HG03135 (cell line): ENCODE measurements at regions not wholly inside any gene's neighbourhood (a gene's known extent, or its start where the extent isn't known, plus 50 kb on each side); places are given as distances from the start of the nearest gene placed in this dataset.

Source experiments
- ATAC-seq: cut with Tn5 transposase; IDR thresholded peaks from one replicate; pipeline ENCODE4 v1.9.1; 2021; ENCODE audit warnings: mild to moderate bottlenecking, moderate library complexity; ENCODE audit not compliant: unreplicated experiment

- ATAC-seq = no peak
Observed at GRCh38 chr7:46233585-46234329, 312.7 kb upstream of the IGFBP3 start.

GRCh38 chr7:46230990-46231305, 309.9 kb upstream of the IGFBP3 start:
- ATAC-seq = no peak

- no peak for ATAC-seq
Observed at GRCh38 chr7:46230298-46230989, 309.4 kb upstream of the IGFBP3 start.

- ATAC-seq = no peak
Observed at GRCh38 chr7:46229409-46229808, 308.3 kb upstream of the IGFBP3 start.

GRCh38 chr7:46226860-46227259, 305.8 kb upstream of the IGFBP3 start:
- no peak for ATAC-seq

- no peak for ATAC-seq
Observed at GRCh38 chr7:46224363-46224762, 303.3 kb upstream of the IGFBP3 start.

- ATAC-seq = no peak
Observed at GRCh38 chr7:46220066-46220630, 299.1 kb upstream of the IGFBP3 start.

- no peak for ATAC-seq
Observed at GRCh38 chr7:46218461-46219200, 297.6 kb upstream of the IGFBP3 start.

GRCh38 chr7:46215987-46216567, 295.0 kb upstream of the IGFBP3 start:
- no peak for ATAC-seq

GRCh38 chr7:46214526-46214925, 293.5 kb upstream of the IGFBP3 start:
- no peak for ATAC-seq

GRCh38 chr7:46213154-46213537, 292.1 kb upstream of the IGFBP3 start:
- ATAC-seq = no peak

- ATAC-seq = no peak
Observed at GRCh38 chr7:46212425-46213153, 291.5 kb upstream of the IGFBP3 start.

GRCh38 chr7:46210467-46210866, 289.4 kb upstream of the IGFBP3 start:
- no peak for ATAC-seq

- ATAC-seq = no peak
Observed at GRCh38 chr7:46209611-46210388, 288.7 kb upstream of the IGFBP3 start.

- ATAC-seq = no peak
Observed at GRCh38 chr7:46208635-46209525, 287.8 kb upstream of the IGFBP3 start.

- ATAC-seq = no peak
Observed at GRCh38 chr7:46207931-46208634, 287.0 kb upstream of the IGFBP3 start.

GRCh38 chr7:46206476-46207060, 285.5 kb upstream of the IGFBP3 start:
- ATAC-seq = no peak

- no peak for ATAC-seq
Observed at GRCh38 chr7:46205478-46205877, 284.4 kb upstream of the IGFBP3 start.
